H1 (cell line): ENCODE measurements at regions not wholly inside any gene's neighbourhood (a gene's known extent, or its start where the extent isn't known, plus 50 kb on each side); places are given as distances from the start of the nearest gene placed in this dataset.

Experiments used
- ATF2 ChIP-seq: IDR thresholded peaks from 2 replicates; pipeline ENCODE4 v1.6.1; 2012; ENCODE audit warnings: low read length, inconsistent platforms
- GABPA ChIP-seq: IDR thresholded peaks from 2 replicates; pipeline ENCODE4 v1.6.1; 2011; ENCODE audit warnings: mild to moderate bottlenecking, low read length, moderate library complexity, borderline replicate concordance; ENCODE audit not compliant: insufficient read depth
- JUND ChIP-seq: IDR thresholded peaks from 2 replicates; pipeline ENCODE4 v1.6.1; 2011; ENCODE audit warnings: mild to moderate bottlenecking, improper control_type of control experiment, low read length
- POLR2AphosphoS5 ChIP-seq: IDR thresholded peaks from 2 replicates; pipeline ENCODE4 v1.6.1; 2011; ENCODE audit warnings: low read depth, low read length
- TAF7 ChIP-seq: optimal IDR thresholded peaks from 2 replicates; pipeline ENCODE3; 2011; ENCODE audit warnings: low read depth, mild to moderate bottlenecking, inconsistent platforms, low read length, moderate library complexity, borderline replicate concordance
- TF ChIP-seq, protein P1 (sequence below): IDR thresholded peaks from 2 replicates; pipeline ENCODE4 v1.6.1; 2011; ENCODE audit warnings: low read depth, mild to moderate bottlenecking, low read length; ENCODE audit not compliant: insufficient read depth

DNA sequence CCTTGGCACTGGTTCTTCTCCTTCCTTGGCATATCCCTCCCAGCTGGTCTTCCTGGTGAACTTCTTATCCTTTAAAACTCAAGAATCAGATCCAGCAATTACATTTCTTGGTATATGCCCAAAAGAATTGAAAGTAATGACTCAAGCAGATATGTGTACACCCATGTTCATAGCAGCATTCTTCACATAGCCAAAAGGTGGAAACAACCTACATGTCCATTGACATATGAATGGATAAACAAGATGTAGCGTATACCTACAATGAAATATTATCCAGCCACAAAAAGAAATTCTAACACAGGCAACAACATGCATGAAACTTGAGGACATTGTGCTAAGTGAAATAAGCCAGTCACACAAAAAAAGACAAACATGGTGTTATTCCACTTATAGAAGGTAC is 103.7 kb upstream of the NT5E start (continued):
- TF ChIP-seq ATF2 (no peak), POLR2AphosphoS5 (no peak), JUND (no peak), GABPA (no peak), TAF7 (no peak)
- TF ChIP-seq, protein P1, sequence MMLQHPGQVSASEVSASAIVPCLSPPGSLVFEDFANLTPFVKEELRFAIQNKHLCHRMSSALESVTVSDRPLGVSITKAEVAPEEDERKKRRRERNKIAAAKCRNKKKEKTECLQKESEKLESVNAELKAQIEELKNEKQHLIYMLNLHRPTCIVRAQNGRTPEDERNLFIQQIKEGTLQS = no peak
